NT2/D1 (cell line): ENCODE measurements at regions not wholly inside any gene's neighbourhood (a gene's known extent, or its start where the extent isn't known, plus 50 kb on each side); places are given as distances from the start of the nearest gene placed in this dataset.

Experiments
- DNase-seq: peaks from one replicate; pipeline ENCODE4 v3.0.0-alpha.2; 2011; ENCODE audit warnings: low read depth, low spot score
- H3K27me3 ChIP-seq: 2 replicates; pipeline ENCODE4 v1.6.0; 2011; ENCODE audit warnings: mild to moderate bottlenecking; ENCODE audit not compliant: insufficient read length, insufficient read depth
- H3K36me3 ChIP-seq: 2 replicates; pipeline ENCODE4 v1.6.1; 2011; ENCODE audit warnings: mild to moderate bottlenecking, low read length, mixed read lengths; ENCODE audit not compliant: insufficient read depth, insufficient read length
- H3K4me1 ChIP-seq: 2 replicates; pipeline ENCODE4 v1.5.1; 2011; ENCODE audit not compliant: insufficient read depth, insufficient read length
- H3K4me3 ChIP-seq: 2 replicates; pipeline ENCODE4 v1.5.1; 2011; ENCODE audit warnings: low read depth; ENCODE audit not compliant: insufficient read length
- H3K9ac ChIP-seq: 2 replicates; pipeline ENCODE4 v1.6.0; 2011; ENCODE audit warnings: low read depth; ENCODE audit not compliant: insufficient read length
- H3K9me3 ChIP-seq: 2 replicates; pipeline ENCODE4 v1.5.1; 2011; ENCODE audit warnings: mild to moderate bottlenecking, low read length; ENCODE audit not compliant: insufficient read depth
- SUZ12 ChIP-seq: IDR thresholded peaks from 2 replicates; pipeline ENCODE4 v1.6.1; 2011; ENCODE audit not compliant: insufficient read length, insufficient read depth; ENCODE audit errors: extremely low read depth
- YY1 ChIP-seq: IDR thresholded peaks from 2 replicates; pipeline ENCODE4 v1.6.1; 2011; ENCODE audit not compliant: insufficient read length, insufficient read depth
- ZNF274 ChIP-seq: IDR thresholded peaks from 2 replicates; pipeline ENCODE4 v1.6.1; 2011; ENCODE audit warnings: mild to moderate bottlenecking, low read depth, low read length

- H3K36me3 ChIP-seq, result no peaks in the 10 kb centered on the region
- H3K9ac ChIP-seq, result no peak overlapping the region
- H3K4me3 ChIP-seq, result no peak overlapping the region
- no peak for DNase-seq
- no peaks in the 10 kb centered on the region for H3K27me3 ChIP-seq
- TF ChIP-seq SUZ12, result no peak
- TF ChIP-seq ZNF274, result no peak
- no peak for TF ChIP-seq YY1
- H3K4me1 ChIP-seq, result no peaks in the 10 kb centered on the region
- H3K9me3 ChIP-seq, result no peaks in the 10 kb centered on the region; the same call in 1 of the 2 replicates
Observed at GRCh38 chr13:112001571-112001970, 65.4 kb upstream of the SOX1 start.

DNA sequence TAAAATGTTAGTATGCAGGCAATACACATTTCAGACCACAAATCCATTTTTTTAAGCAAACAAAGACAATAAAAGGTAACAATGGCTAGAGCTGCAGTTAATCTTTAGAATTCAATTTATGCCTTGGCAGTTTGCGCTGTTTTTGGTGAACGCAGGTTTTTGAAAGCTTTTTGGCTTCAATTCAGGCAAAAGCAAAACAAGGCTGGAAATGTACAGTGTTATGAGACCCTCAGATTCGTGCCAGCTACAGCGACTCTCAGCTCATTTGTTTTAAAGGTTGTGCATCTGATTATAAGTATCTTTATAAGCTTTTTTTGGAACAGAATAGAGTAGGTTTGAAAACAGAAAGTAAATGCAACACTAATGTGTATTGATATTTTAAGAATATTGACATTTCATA lies 63.6 kb upstream of the SOX1 start:
- Histone ChIP-seq H3K4me1 (no peaks in the 10 kb centered on the region), H3K9ac (no peak overlapping the region), H3K36me3 (no peaks in the 10 kb centered on the region), H3K4me3 (no peak overlapping the region), H3K27me3 (no peaks in the 10 kb centered on the region), H3K9me3 (no peaks in the 10 kb centered on the region; the same call in 1 of the 2 replicates)
- TF ChIP-seq ZNF274 (no peak), SUZ12 (no peak), YY1 (no peak)
- no peak for DNase-seq

- H3K9ac ChIP-seq, result no peak overlapping the region
- no peaks in the 10 kb centered on the region for H3K36me3 ChIP-seq
- no peaks in the 10 kb centered on the region for H3K4me1 ChIP-seq
- no peaks in the 10 kb centered on the region for H3K27me3 ChIP-seq
- TF ChIP-seq SUZ12, result no peak
- no peak for TF ChIP-seq ZNF274
- TF ChIP-seq YY1, result no peak
- no peak for DNase-seq
- H3K9me3 ChIP-seq, result no peaks in the 10 kb centered on the region; the same call in 1 of the 2 replicates
- H3K4me3 ChIP-seq, result no peak overlapping the region
Observed at GRCh38 chr13:112003941-112004340, 63.0 kb upstream of the SOX1 start.

GRCh38 chr13:112005925-112006324 lies 61.0 kb upstream of the SOX1 start:
- Histone ChIP-seq H3K9me3 (no peaks in the 10 kb centered on the region; the same call in 1 of the 2 replicates), H3K9ac (no peak overlapping the region), H3K27me3 (no peaks in the 10 kb centered on the region), H3K36me3 (no peaks in the 10 kb centered on the region), H3K4me1 (peaks cover 3% of the 10 kb centered on the region), H3K4me3 (no peak overlapping the region)
- no peak for TF ChIP-seq ZNF274
- DNase-seq, result no peak

- DNase-seq, result no peak
- Histone ChIP-seq H3K4me3 (no peak overlapping the region), H3K4me1 (peaks cover 4% of the 10 kb centered on the region), H3K36me3 (no peaks in the 10 kb centered on the region), H3K9ac (no peak overlapping the region), H3K9me3 (no peaks in the 10 kb centered on the region; the same call in 1 of the 2 replicates), H3K27me3 (no peaks in the 10 kb centered on the region)
- TF ChIP-seq SUZ12 (no peak), ZNF274 (no peak), YY1 (no peak)
Observed at GRCh38 chr13:112007191-112007590, 59.8 kb upstream of the SOX1 start.

GRCh38 chr13:112010714-112011113 lies 56.2 kb upstream of the SOX1 start:
- H3K9ac ChIP-seq, result no peak overlapping the region
- H3K36me3 ChIP-seq, result no peaks in the 10 kb centered on the region
- peaks cover 4% of the 10 kb centered on the region for H3K4me1 ChIP-seq
- DNase-seq, result no peak
- H3K9me3 ChIP-seq, result no peaks in the 10 kb centered on the region; the same call in none of the 2 replicates
- H3K4me3 ChIP-seq, result no peak overlapping the region
- TF ChIP-seq YY1 (no peak), SUZ12 (no peak), ZNF274 (no peak)
- H3K27me3 ChIP-seq, result no peaks in the 10 kb centered on the region

DNA sequence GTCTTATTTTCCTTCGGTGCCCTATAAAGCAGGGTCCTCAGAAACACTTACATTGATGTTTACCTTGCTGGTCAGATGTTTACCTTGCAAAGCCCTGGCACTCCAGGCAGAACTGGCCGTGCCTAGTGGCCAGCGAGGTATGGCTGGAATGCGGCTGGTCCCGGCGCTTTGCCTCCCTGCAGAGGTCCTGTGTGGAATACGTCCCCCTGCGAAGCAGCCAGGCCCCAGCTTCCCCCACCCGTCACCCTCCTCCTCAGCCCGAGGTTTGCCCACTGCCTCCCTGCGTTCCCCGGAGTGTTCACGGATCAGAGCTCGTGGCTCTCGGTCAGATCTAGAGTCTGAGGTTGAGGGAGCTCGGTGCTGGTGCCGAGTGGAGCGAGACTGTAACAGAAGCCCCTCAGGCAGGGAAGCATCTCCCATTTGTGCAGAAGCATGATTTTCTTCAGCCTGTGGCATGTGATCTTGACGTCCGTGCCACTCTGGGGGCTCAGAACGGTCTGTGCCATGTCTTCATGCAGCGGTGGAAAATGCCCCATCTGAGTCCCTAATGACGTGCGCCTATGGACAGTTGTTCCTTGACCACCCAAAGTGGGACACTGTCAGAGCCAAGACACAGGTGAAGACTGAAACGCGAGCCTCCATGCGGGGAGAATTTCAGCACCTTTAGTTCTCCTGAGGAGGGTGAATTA lies 54.8 kb upstream of the SOX1 start:
- Histone ChIP-seq H3K9ac (no peak overlapping the region), H3K27me3 (no peaks in the 10 kb centered on the region), H3K4me3 (no peak overlapping the region), H3K9me3 (no peaks in the 10 kb centered on the region; the same call in 1 of the 2 replicates), H3K36me3 (no peaks in the 10 kb centered on the region), H3K4me1 (peaks cover 4% of the 10 kb centered on the region)
- no peak for DNase-seq
- no peak for TF ChIP-seq SUZ12
- TF ChIP-seq YY1, result no peak
- no peak for TF ChIP-seq ZNF274
